ENCODE measurements at regions not wholly inside any gene's neighbourhood (a gene's known extent, or its start where the extent isn't known, plus 50 kb on each side); places are given as distances from the start of the nearest gene placed in this dataset.
A peak's percentile ranks its signal among the peaks of the same experiment; 100 is the strongest.
"Not testable (repeated sequence)": the region's sequence is repeated elsewhere in the genome, so short reads cannot be mapped to it uniquely, and the experiment has no call there.

DNA sequence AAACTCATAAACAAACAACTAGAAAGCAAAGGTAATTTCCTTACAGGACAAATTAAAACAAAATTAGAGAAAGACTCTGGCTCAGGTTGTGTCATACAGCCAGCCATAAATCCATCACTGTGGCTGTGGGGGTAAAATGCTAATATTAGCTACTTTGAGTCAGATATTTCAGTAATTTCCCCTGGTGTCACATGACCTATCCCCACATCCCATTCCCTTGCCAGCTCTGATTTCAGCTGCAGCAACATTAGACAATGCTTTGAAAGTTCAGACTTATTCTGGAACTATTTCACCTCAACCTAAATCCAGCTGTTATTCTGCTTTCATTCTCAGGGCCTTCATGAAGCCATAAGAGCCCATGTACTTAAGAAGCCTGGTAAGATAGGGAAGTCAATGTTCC, 55.3 kb downstream of the RPL10L start:
- DNase-seq, result no peak

DNA sequence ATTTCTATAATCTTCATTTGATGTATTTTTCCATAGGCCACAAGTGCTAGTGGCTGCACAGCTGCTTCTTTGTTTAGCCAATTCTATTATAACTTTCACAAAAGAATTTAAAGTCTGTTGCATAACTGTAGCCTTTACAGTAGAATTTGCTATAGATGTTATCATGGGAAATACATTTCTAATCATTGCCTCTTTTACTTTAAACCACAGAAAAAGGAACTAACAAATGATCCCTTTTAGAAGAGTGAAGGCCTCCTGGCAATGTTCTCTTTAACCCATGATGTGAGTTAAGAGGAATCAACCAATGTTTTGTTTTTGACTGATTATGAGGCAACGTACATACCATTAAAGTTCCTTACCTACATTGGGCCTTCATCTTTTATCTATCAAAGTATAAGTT, 68.8 kb downstream of the RPL10L start:
- DNase-seq, result no peak

DNA sequence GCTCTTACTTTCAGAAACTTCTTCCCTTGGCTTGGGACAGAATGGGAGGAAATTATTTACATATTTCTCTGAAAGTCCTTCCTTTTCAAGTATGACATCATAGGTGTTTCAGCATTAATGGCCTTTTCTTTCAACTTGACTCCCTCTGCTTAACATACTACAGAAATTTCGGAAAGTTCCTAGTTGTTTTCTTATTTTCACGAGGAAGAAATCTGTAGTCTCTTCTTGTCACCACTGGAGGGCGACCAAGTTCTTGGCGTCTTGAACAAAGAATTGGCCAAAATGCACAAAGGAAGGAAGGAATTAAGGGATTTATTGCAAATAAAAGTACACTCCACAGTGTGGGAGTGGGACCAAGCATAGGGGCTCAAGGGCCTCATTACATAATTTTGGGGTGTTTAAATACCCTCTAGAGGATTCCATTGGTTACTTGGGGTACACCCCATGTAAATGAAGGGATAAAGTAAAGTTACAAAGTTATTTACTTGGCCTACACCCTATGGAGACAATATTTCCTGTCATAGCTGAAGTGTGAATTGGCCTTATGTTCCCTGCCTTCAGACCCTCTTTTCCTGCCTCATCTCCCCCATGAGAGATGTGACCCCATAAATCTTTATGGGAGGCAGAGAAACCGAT, 70.4 kb downstream of the RPL10L start:
- peak; percentile 26 for DNase-seq

DNA sequence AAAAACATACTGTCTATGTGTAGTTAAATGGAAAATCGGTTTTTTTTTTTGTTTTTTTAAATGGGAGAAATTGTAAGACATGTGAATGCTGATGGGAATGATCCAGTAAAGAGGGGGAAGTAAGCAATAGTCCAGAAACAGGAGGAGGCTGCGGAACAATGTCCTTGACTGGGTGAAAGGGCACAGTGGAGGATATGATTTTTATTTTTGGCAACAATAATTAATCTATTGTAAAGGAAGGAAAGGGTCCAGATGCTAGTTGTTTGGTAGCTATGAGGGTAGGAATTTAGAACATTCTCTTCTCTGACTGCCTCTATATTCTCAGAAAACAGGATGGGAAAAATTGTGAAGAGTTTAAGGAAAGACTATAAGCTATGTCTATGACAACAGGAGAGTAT, 76.6 kb downstream of the RPL10L start:
- DNase-seq, result no peak

DNA sequence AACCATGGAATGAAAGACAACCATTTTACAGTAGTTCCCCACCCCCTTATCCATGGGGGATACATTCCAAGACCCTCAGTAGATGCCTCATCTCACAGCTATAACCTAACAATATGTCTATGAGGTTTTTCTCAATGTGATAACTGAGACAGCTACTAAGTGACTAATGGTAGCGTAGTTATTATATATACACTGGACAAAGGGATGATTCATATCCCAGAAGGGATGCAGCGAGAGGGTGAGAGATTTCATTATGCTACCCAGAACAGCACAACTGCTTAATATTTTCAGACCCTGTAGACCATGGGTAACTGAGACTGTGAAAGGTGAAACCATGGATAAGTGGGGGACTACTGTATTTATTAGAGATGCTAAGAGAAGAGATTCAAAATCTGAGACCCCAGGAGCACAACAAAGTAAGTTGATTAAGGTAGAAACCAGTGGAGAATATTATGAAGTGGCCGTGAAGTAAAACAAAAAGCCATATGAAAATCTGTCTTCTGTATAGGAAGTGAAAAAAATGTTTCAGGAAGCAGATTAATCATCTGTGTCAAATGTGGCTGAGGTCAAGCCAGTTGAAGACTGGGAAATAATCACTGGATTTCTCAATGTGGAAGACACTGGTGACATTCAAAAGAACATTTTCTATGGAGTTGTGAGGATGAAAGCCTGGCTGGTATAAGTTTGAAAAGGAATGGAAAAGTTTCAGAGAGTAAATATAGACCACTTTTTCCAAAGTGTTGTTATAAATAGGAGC, 77.2 kb downstream of the RPL10L start:
- DNase-seq, result no peak

DNA sequence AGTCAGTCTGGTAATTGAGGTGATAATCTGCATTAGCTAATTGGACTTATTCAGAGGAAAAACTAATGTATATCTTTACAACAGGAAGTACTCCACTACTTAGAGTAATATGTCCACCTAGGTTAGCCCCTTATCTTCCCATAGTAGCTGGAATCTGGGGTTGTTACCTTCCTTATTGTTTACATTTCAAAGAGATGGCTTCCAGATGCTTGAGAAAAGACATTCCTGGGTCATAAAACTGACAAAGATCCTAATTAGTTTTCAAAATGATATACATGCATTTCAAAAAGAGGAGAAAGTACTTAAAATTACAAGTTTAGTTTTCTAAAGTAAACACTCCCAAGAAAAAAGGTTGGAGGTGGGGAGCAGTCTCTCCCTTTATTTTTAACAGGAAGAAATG, 78.1 kb downstream of the RPL10L start:
- DNase-seq, result no peak

DNA sequence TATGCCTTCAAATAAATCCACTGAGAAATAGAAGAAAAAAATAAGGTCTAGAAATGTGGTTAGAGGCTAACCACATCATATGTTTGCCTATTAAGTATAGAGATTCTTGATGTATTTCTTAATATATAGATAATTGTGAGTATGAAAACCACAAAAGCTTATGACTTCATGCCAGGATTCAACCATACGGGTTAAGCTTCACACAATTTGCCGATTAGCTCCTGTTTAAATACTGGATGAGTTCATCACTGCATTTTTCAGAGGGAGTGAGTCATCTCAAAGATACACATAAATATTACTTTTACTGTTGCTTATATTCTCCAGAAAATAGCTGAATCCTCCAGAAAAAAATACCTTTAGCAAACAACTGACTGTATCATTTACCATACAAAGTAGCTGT, 79.6 kb downstream of the RPL10L start:
- no peak for DNase-seq

DNA sequence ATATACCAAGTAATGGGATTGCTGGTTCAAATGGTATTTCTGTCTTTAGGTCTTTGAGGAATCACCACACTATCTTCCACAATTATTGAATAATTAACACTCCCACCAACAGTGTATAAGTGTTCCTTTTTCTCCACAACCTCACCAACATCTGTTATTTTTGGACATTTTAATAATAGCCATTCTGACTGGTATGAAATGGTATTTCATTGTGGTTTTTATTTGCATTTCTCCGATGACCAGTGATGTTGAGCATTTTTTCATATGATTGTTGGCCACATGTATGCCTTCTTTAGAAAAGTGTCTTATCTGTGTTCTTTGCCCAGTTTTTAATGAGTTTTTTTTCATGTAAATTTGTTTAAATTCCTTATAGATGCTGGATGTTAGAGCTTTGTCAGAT, 83.4 kb downstream of the RPL10L start:
- not testable (repeated sequence) for DNase-seq

DNA sequence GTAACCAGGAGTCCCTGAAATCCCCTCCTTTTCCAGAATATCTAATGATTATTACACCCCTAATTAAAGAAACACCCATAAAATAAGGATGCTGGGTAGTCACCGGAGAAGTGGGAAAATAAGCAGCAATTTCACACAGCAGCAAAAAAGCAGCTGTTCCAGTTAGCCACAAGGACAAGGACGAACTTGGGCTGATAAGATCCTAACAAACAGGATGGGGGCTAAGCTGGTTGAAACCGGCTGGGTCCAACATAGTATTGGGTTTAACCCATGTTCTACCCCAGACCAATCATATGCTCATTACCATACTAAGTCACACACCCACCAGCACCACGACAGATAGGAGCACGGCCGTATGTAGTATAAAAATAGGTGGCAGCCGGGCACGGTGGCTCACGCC, 100.7 kb downstream of the RPL10L start:
- DNase-seq, result no peak

DNA sequence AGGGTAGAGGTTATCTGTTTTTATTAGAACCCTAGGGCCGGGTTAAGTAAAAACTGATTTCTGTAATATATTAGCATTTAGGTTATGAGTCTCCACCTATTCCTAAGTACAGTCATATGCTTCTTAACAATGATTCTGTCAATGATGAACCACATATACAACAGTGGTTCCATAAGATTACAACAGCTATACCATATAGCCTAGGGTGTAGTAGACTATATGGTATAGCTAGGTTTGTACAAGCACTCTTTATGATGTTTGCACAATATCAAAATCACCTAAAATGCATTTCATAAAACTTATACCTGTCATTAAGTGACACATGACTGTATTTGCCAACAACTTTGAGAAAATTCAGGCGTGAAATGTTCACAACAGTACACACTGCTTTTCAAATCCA, 110.6 kb downstream of the RPL10L start:
- no peak for DNase-seq

DNA sequence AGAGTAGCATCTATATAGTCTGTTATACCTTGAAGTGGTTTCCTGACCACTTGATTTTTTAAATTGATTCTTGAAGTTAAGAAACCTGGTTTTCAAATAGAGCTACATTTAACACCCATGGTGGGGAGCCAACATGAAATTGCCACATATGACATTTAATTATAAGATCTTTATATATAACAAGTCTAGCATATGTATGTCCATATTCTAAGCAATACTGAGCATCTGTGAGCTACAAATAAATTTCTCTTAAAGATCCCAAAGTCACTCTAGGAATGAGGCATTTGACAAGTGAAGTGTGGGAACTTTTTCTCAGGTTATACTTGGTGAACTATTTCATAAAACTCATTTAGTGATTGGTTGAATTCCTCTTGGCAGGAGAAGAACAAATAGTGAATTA, 132.5 kb downstream of the RPL10L start:
- DNase-seq, result no peak

DNA sequence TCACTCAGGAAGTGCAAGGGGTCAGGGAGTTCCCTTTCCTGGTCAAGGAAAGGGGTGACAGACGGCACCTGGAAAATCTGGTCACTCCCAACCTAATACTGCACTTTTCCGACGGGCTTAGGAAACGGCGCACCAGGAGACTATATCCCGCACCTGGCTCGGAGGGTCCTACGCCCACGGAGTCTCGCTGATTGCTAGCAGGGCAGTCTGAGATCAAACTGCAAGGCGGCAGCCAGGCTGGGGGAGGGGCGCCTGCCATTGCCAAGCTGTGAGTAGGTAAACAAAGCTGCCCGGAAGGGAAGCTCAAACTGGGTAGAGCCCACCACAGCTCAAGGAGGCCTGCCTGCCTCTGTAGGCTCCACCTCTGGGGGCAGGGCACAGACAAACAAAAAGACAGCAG, 142.8 kb downstream of the RPL10L start:
- DNase-seq, result peak; percentile 15

DNA sequence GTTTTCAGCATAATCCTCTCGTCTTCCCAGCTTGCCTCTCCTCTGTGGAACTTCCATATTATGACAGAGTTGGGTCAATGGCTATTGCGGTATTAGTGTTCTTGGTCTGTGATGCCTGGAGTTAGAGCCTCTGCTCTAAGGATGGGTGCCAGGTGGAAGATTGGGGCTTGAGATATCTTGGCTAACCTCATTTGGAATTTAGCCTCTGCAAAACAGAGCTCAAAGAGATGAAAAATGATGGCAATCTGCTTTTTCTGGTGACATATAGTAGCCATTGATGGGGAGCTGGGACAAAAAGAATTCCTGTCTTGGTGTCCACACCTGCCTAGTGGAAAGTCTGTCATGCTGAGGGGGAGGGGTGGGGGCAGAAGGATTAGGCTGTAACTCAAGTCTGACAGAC, 152.1 kb downstream of the RPL10L start:
- DNase-seq, result no peak

DNA sequence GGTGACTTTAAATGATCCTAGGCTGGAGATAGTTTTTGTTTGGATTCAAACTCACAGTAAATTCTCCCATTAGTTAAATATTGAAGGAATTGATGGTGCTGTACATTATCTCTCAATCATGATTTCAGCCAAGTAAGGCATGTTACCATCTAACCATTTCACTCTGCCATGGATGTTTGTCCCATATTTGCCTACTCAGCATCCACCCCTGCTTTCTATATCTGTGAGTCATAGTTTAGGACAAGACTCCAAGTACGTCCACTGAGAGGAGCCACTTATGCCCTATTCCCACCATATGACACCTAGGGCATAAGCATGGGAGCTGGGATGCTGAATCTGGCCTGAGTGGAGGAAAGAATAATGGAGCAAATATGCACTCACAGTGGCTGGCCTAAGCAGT, 155.2 kb downstream of the RPL10L start:
- DNase-seq, result no peak

DNA sequence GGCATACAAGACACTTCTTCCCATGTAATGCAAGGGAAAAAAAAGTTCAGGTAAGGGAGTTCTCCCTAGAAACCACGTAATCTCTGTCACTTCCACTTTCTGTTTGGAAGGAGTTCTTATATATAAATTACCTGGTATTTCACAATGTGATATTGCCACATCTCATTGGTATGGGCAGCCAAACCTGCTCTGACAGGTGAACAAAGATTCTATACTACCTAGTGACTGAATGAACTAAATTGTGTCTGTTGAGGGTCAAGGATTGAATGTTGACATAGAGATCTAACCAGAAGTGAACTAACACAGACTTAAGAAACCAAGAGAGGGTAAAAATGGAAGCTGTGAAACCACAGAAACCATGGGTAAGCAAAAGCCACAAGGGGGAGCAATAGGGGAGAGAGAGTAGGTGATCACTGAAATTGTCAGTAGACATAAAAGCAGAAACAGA, 161.3 kb downstream of the RPL10L start:
- DNase-seq, result peak; percentile 8

DNA sequence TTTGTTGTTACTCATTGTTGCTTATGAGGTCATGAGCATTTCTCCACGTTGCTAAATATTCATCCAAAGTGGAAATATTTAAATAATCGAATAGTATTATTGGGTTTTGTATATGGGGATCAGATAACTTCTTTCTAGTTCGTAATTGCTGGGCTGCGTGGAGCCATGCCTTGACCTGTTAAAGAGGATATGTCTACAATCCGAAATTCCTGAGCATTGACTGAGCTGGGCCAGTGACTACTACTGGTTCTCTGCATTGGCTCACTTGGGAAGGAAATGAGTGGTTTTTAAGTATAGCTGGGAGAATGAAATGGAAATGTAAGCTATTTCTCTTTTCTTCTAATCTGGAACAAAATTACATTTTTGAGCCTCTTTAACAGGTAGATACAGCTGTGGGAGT, 163.2 kb downstream of the RPL10L start:
- DNase-seq, result no peak

DNA sequence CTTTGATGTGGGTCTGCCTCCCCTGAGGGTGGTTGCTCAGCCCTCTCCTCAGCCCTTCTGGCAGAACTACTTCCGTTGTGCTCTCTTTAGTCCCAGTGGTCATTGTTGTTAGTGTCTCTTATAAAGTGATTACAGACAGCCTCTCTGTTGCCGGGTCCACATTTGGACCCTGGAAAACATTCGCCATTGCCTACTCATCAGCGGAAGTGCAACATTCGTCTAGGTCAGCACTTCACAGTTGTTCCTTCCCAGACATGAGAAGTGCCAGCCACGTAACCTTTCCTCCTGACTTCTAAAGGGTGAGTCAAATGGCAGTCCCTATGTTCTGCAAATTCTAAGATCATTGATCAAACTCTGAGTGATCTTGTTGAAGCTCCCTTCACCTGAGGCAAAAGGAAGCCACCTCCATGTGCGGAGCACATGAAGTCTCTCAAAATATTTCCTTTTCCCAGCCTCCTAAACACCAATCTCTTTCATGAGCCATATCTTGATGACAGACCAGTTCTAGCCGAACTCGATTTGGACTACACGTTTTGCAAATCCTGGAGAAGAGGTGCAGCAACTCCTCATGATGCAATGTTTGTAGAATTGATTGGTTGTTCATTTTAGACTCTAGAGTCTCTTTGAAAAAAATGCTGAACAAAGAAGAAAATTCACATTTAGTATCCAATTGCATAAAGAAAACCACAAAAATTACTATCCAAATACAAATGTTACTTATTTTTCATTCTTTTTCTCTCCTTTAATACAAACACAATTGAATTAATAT, 163.8 kb downstream of the RPL10L start:
- no peak for DNase-seq

DNA sequence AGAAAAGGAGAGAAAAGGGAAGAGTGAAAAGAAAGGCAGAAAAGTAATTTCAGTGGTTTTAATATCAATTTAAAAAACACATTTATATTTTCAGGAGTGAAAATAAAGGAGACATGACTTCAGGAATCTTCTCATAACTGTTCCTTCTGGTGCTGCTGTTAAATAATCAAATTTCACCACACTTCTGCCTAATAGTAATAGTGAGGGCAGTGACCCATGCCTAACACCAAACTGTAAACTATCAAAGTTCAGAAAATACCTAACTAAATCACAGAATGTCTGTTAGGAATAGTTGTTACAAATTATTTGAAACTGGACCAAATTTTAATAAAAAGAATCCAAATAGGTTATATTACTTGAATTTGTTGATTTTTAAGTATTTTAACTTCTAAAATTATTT, 169.4 kb downstream of the RPL10L start:
- no peak for DNase-seq

DNA sequence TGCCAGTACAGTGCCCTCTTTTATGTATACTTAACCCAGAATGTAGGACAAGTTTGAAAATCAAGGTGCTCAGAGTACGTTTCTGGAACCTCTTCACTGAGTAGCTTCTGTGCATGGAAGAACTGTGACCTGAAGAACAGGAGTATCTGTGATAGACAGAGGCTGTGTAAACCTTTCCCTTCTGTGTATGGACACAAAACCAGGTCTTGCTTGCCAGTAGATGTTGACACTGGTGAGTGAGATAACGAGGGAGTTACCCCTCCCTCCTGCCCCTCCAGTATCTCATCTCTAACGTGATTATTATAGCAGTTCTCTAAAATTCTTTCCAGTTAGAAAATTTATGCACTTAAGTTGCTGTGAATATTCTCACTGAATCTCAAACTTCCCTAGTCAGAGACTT, 170.8 kb downstream of the RPL10L start:
- no peak for DNase-seq

DNA sequence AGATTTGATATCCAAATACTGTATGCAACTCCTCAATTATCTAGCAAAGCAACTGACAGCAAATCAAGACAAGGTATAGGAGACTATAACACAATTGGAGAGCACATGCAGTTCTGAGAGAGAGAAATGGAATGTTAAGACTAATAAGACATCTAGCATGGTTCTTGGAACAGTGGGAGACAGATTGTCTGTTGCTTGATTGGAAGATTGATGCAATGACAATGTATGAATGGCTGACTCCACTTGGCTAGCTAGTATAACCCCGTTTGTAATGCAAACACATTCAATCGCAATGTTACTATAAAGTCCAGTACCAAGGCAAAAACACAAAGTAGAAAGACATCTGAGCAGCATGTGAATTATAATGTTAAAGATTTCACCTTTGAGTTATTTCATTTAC, 179.3 kb downstream of the RPL10L start:
- no peak for DNase-seq

DNA sequence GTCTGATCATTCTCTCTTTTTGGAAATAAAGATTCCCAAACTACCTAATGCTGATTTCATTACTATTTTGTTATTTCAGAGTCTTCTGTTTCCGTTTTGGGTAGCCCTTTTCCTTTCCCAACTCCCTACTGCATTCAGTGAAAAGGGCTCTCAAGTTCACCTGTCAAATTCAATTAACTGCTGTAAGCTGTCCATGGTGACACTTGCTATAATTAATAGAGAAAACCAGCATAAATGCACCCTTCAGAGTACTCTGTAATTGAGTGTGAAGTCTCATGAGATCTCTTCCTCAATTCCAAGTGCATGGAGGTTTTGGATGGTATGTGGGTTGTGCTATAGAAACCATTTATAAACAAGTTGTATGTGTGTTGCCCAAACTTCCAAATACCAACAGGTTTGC, 187.2 kb downstream of the RPL10L start:
- peak; percentile 2 for DNase-seq

DNA sequence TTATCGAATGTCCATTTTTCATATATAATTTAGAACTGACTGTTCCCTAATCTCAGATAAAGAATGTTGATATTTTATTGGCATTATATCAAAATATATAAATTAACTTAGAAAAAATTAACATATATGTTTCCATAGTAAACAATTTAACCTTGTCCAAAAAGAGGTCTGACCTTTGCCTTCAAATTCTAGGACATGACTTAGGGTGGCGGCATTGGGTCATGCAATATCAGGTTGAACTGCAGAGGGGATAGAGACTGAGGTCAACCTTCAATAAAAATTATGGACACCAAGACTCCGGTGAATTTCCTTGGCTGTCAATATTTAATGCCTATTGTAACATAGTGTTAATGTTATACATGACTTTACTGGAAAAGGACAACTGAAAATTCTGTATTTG, 199.8 kb downstream of the RPL10L start:
- no peak for DNase-seq

DNA sequence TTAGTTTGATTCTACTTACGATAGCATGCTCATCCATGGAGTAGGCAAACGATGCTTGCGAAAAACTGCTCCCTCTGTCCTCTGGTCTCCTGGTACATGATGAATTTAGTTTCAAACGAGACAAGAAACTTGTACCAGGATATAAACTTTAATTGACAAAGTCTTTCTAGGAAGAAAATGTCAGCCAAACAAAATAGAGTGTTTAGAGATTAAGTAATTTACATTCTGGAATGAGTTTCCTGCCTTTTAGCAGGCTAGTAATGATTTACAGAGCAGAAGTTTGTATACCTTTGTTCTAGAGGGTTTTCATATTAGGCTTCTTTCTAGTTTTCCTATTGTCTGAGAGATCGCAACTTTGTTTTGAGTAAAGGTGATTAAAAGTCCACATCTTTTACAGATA, 206.9 kb downstream of the RPL10L start:
- DNase-seq, result no peak

DNA sequence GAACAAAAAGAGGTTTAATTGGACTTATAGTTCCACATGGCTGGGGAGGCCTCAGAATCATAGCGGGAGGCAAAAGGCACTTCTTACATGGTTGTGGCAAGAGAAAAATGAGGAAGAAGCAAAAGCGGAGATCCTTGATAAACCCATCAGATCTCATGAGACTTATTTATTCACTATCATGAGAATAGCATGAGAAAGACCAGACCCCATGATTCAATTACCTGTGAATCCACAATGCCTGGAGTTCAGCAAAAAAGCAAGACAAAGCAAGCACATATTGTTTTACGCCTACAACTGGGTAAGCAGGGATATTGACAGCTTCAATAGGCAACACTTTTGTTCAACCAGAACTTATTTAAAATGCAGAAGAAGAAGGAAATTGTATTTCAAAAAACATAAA, 218.2 kb downstream of the RPL10L start:
- DNase-seq, result no peak
